NCI-H345 (cell line): ENCODE measurements at regions not wholly inside any gene's neighbourhood (a gene's known extent, or its start where the extent isn't known, plus 50 kb on each side); places are given as distances from the start of the nearest gene placed in this dataset.
A peak's percentile ranks its signal among the peaks of the same experiment; 100 is the strongest.
"Not testable (repeated sequence)": the region's sequence is repeated elsewhere in the genome, so short reads cannot be mapped to it uniquely, and the experiment has no call there.

Experiments
- DNase-seq: peaks from one replicate; lab custom pipeline; 2025; lab: John Stamatoyannopoulos, UW

DNA sequence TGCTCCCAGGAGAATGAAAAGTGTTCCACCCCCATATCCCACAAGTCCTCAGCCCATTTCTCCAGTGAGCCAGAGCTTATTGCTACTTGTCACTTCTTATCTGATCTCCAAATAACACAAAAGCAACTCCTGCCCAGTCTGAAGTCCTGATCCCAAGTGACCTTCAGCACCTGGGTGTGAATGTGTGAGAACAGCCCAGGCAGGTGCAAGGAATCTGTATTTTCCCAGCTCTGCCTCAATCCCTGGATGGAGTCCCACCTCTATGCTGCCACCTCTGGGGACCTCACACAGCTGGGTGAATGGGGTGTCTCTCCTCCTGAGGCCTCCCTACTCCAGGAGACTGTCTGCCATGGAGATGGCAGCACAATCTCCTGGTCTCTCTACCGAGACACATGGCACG lies 402.4 kb upstream of the PROX1 start:
- DNase-seq = no peak

- DNase-seq = no peak
Observed at GRCh38 chr1:213585959-213586586, 401.7 kb upstream of the PROX1 start.

DNA sequence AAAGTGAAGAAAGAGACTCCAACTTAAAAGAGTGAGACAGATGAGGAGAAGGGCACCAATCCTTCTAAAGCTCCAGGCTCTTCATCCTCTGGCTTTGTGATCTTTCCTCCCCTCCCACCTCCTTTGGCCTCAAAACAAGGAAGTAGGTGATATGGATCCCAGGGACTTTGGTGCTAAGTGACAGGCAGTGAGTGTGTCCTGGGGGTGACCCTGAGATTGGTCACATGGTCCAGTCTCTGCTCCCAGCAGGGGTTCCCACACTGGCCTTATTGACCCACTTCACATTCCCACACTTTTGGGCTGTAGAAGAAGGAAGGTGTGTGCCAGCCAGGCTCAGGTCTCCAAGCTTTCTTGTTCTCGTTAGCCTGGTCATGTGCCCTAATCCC lies 401.2 kb upstream of the PROX1 start:
- DNase-seq = no peak

DNA sequence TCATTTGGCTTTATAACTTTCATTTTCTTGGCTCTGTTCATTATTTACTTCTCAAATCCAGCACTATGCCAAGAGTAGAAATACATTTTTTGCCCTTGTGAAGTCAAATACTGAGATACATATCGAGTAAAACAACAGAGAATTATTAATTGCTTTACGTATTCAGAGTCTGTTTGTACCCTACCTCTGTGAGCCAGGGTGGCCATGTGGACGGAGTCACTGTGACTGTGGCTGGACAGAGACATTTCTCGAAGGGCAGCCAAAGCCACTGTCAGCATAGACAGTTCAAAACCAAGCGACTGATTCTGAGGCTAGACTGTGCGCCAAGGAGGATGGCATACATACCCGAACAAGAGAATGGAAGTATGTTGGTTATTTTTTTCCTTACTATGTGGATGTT lies 391.0 kb upstream of the PROX1 start:
- DNase-seq = no peak

GRCh38 chr1:213598263-213598662 lies 389.5 kb upstream of the PROX1 start:
- no peak for DNase-seq

GRCh38 chr1:213600879-213601278 lies 386.9 kb upstream of the PROX1 start:
- peak; percentile 39 for DNase-seq

- not testable (repeated sequence) for DNase-seq
Observed at GRCh38 chr1:213601705-213602104, 386.1 kb upstream of the PROX1 start.

GRCh38 chr1:213602796-213603486 lies 384.8 kb upstream of the PROX1 start:
- no peak for DNase-seq

GRCh38 chr1:213604477-213604876 lies 383.3 kb upstream of the PROX1 start:
- no peak for DNase-seq

- DNase-seq = no peak
Observed at GRCh38 chr1:213605732-213606131, 382.0 kb upstream of the PROX1 start.

GRCh38 chr1:213606252-213606820 lies 381.4 kb upstream of the PROX1 start:
- DNase-seq = no peak

GRCh38 chr1:213613549-213613948 lies 374.2 kb upstream of the PROX1 start:
- DNase-seq = no peak

- no peak for DNase-seq
Observed at GRCh38 chr1:213615226-213615916, 372.4 kb upstream of the PROX1 start.

- no peak for DNase-seq
Observed at GRCh38 chr1:213617133-213617532, 370.6 kb upstream of the PROX1 start.

- no peak for DNase-seq
Observed at GRCh38 chr1:213618094-213618493, 369.7 kb upstream of the PROX1 start.

- no peak for DNase-seq
Observed at GRCh38 chr1:213619026-213619425, 368.7 kb upstream of the PROX1 start.

GRCh38 chr1:213621077-213621476 lies 366.7 kb upstream of the PROX1 start:
- no peak for DNase-seq

DNA sequence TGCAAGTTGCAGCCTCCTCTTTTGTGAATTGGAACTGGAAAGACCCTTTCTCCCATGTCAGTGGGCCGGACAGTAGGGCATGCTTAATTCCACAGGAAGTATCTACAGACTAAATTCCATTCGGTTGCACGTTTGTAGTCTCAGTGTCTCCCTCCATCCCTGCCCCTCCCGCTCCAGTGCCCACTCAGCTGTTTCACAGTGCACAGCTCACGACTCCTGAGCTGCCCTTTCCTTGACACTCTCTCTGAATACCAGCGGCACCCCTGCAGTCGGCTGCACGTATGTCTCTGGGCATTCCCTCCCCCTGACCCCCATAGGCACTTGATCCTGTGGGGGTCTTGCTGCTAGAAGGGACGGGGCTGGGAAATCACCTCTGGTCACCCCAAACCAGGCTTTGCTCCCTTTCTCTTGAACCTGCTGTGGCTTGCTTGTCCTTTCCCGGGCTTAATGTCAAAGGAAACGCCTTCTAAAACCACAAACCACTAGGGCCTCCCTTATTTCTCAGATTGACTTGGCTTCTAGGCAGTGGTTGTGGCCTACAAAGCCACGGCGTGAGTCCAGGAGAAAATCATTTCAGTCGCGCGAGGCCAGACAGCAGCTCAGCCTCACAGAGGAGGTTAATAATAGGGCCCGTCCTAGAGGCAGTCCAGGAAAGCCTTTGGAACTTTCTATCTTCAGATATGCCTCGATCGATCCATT lies 365.3 kb upstream of the PROX1 start:
- DNase-seq = no peak

- DNase-seq = no peak
Observed at GRCh38 chr1:213623064-213623581, 364.6 kb upstream of the PROX1 start.

- DNase-seq = no peak
Observed at GRCh38 chr1:213623862-213624261, 363.9 kb upstream of the PROX1 start.

DNA sequence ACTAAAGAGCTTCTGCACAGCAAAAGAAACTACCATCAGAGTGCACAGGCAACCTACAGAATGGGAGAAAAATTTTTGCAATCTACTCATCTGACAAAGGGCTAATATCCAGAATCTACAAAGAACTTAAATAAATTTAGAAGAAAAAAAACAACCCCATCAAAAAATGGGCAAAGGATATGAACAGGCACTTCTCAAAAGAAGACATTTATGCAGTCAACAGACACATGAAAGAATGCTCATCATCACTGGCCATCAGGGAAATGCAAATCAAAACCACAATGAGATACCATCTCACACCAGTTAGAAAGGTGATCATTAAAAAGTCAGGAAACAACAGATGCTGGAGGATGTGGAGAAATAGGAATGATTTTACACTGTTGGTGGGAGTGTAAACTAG lies 351.0 kb upstream of the PROX1 start:
- not testable (repeated sequence) for DNase-seq

- DNase-seq = no peak
Observed at GRCh38 chr1:213641312-213641711, 346.5 kb upstream of the PROX1 start.
